GM21423 (cell line): ENCODE measurements at regions not wholly inside any gene's neighbourhood (a gene's known extent, or its start where the extent isn't known, plus 50 kb on each side); places are given as distances from the start of the nearest gene placed in this dataset.
A peak's percentile ranks its signal among the peaks of the same experiment; 100 is the strongest.

Experiments
- ATAC-seq: cut with Tn5 transposase; IDR thresholded peaks from one replicate; pipeline ENCODE4 v1.9.1; 2021; ENCODE audit warnings: mild to moderate bottlenecking, moderate library complexity; ENCODE audit not compliant: unreplicated experiment

GRCh38 chr12:30828686-30829085 lies 73.9 kb upstream of the CAPRIN2 start:
- no peak for ATAC-seq

GRCh38 chr12:30827101-30828066 lies 72.6 kb upstream of the CAPRIN2 start:
- no peak for ATAC-seq

- ATAC-seq = no peak
Observed at GRCh38 chr12:30826276-30826675, 71.5 kb upstream of the CAPRIN2 start.

- no peak for ATAC-seq
Observed at GRCh38 chr12:30825341-30825740, 70.6 kb upstream of the CAPRIN2 start.

GRCh38 chr12:30824311-30824710 lies 69.6 kb upstream of the CAPRIN2 start:
- no peak for ATAC-seq

GRCh38 chr12:30823764-30824163 lies 69.0 kb upstream of the CAPRIN2 start:
- ATAC-seq = no peak

- peak; percentile 37 for ATAC-seq
Observed at GRCh38 chr12:30823156-30823699, 68.5 kb upstream of the CAPRIN2 start.

GRCh38 chr12:30822385-30823155 lies 67.8 kb upstream of the CAPRIN2 start:
- ATAC-seq = peak; percentile 60

GRCh38 chr12:30820406-30820946 lies 65.7 kb upstream of the CAPRIN2 start:
- no peak for ATAC-seq

- no peak for ATAC-seq
Observed at GRCh38 chr12:30818562-30818961, 63.8 kb upstream of the CAPRIN2 start.

- no peak for ATAC-seq
Observed at GRCh38 chr12:30816742-30817465, 62.2 kb upstream of the CAPRIN2 start.

- no peak for ATAC-seq
Observed at GRCh38 chr12:30814295-30814655, 59.5 kb upstream of the CAPRIN2 start.

- no peak for ATAC-seq
Observed at GRCh38 chr12:30813525-30814294, 59.0 kb upstream of the CAPRIN2 start.

- ATAC-seq = no peak
Observed at GRCh38 chr12:30811966-30812365, 57.2 kb upstream of the CAPRIN2 start.

GRCh38 chr12:30810918-30811317 lies 56.2 kb upstream of the CAPRIN2 start:
- ATAC-seq = no peak

GRCh38 chr12:30807695-30808034 lies 52.9 kb upstream of the CAPRIN2 start:
- ATAC-seq = no peak

- ATAC-seq = no peak
Observed at GRCh38 chr12:30806989-30807694, 52.4 kb upstream of the CAPRIN2 start.

- no peak for ATAC-seq
Observed at GRCh38 chr12:30805959-30806358, 51.2 kb upstream of the CAPRIN2 start.
